Aorta (tissue), 5 donors: ENCODE measurements at regions not wholly inside any gene's neighbourhood (a gene's known extent, or its start where the extent isn't known, plus 50 kb on each side); places are given as distances from the start of the nearest gene placed in this dataset.

ENCODE experiments used
- ATAC-seq: fragments of 200-7000 bp; cut with Tn5 transposase; one replicate; pipeline ENCODE4 v1.9.1; 2022; ENCODE audit warnings: moderate library complexity; ENCODE audit not compliant: low FRiP score
- DNase-seq, 2 donors: peaks; one replicate each; pipeline ENCODE4 v3.0.0-alpha.2; 2020
- H3K27ac ChIP-seq, 2 donors: one replicate each; pipeline ENCODE4 v1.5.1; 2013; ENCODE audit warnings: low read length in 2 of 2, mild to moderate bottlenecking in 2 of 2, moderate library complexity in 2 of 2, control low read depth in 1 of 2, inconsistent platforms in 1 of 2, low read depth in 1 of 2
- H3K27me3 ChIP-seq, 2 donors: one replicate each; pipeline ENCODE4 v1.6.1; 2013; ENCODE audit warnings: control low read depth in 1 of 2, low read length in 1 of 2, mild to moderate bottlenecking in 1 of 2, moderate library complexity in 1 of 2; ENCODE audit not compliant: insufficient read depth in 2 of 2, control insufficient read depth in 1 of 2
- H3K36me3 ChIP-seq, 2 donors: one replicate each; pipeline ENCODE4 v1.6.1; 2013; ENCODE audit warnings: control low read depth in 1 of 2, low read length in 1 of 2, mild to moderate bottlenecking in 1 of 2; ENCODE audit not compliant: insufficient read depth in 2 of 2, control insufficient read depth in 1 of 2
- H3K4me1 ChIP-seq, 2 donors: one replicate each; pipeline ENCODE4 v1.6.1; 2013; ENCODE audit warnings: low read length in 2 of 2, control low read depth in 1 of 2, mild to moderate bottlenecking in 1 of 2, moderate library complexity in 1 of 2; ENCODE audit not compliant: insufficient read depth in 2 of 2, control insufficient read depth in 1 of 2
- H3K4me3 ChIP-seq, 2 donors: one replicate each; pipeline ENCODE4 v1.5.1; 2013; ENCODE audit warnings: low read length in 2 of 2, control low read depth in 1 of 2, mild to moderate bottlenecking in 1 of 2
- H3K9me3 ChIP-seq: one replicate; pipeline ENCODE4 v1.6.1; 2013; ENCODE audit warnings: mild to moderate bottlenecking, low read length; ENCODE audit not compliant: control insufficient read depth
- WGBS, 2 donors: extraction: QIAGEN DNeasy Blood & Tissue Kit; methylation state at CpG; one replicate each; pipeline ENCODE4 v1.1.7; 2013; 5-methylcytosine and 5-hydroxymethylcytosine counted together
- intact Hi-C, 2 donors: fragments of 100-400 bp; cut with DNase I; formaldehyde crosslinking; loops; one replicate each; pipeline versions ENCODE4 v1.14.2 to v1.15.0; 2022
- donor health status: healthy with polysubstance abuse.
- donor health status: Bipolar disorder and iron deficiency.
- donor health status: DM: no; HTN: no; CAD: no.
- donor health status: DM: no; HTN: no; CAD: no.
- donor health status: DM: yes; HTN: yes; CAD: no.

- Histone ChIP-seq H3K27me3 (no peaks in the 10 kb centered on the region), H3K4me3 (no peak overlapping the region), H3K9me3 (no peaks in the 10 kb centered on the region), H3K4me1 (no peaks in the 10 kb centered on the region), H3K36me3 (no peaks in the 10 kb centered on the region), H3K27ac (no peak overlapping the region)
- DNase-seq (peak in 1 of 2 donors; percentile 60), ATAC-seq (peak; percentile 80)
- intact Hi-C loops = no loop called here
- WGBS, 2 donors = 55 to 63% methylated on average over 11 of the region's 11 CpGs
Observed at GRCh38 chr15:25624504-25625177, 185.8 kb upstream of the UBE3A start.

- WGBS, 2 donors = 49 to 62% methylated on average over 5 of the region's 5 CpGs
- DNase-seq = no peak
- H3K36me3 ChIP-seq = no peaks in the 10 kb centered on the region
- H3K27me3 ChIP-seq = no peaks in the 10 kb centered on the region
- no peak overlapping the region for H3K4me3 ChIP-seq
- ATAC-seq = no peak
- H3K27ac ChIP-seq = no peak overlapping the region
- no peaks in the 10 kb centered on the region for H3K4me1 ChIP-seq
- intact Hi-C loops = no loop called here
- no peaks in the 10 kb centered on the region for H3K9me3 ChIP-seq
Observed at GRCh38 chr15:25623708-25624107, 184.9 kb upstream of the UBE3A start.

GRCh38 chr15:25620466-25620865 lies 181.6 kb upstream of the UBE3A start:
- Histone ChIP-seq H3K27me3 (no peaks in the 10 kb centered on the region), H3K4me3 (no peak overlapping the region), H3K4me1 (no peaks in the 10 kb centered on the region), H3K9me3 (no peaks in the 10 kb centered on the region), H3K27ac (no peak overlapping the region), H3K36me3 (no peaks in the 10 kb centered on the region)
- intact Hi-C loops = no loop called here
- DNase-seq (no peak), ATAC-seq (no peak)
- WGBS, 2 donors = 88 to 90% methylated on average over 4 of the region's 4 CpGs

GRCh38 chr15:25619761-25620160 lies 180.9 kb upstream of the UBE3A start:
- no peaks in the 10 kb centered on the region for H3K27me3 ChIP-seq
- DNase-seq = no peak
- no peaks in the 10 kb centered on the region for H3K4me1 ChIP-seq
- intact Hi-C loops = no loop called here
- ATAC-seq = no peak
- no peaks in the 10 kb centered on the region for H3K36me3 ChIP-seq
- H3K27ac ChIP-seq = no peak overlapping the region
- H3K4me3 ChIP-seq = no peak overlapping the region
- no peaks in the 10 kb centered on the region for H3K9me3 ChIP-seq
- WGBS, 2 donors = 84 to 85% methylated on average over 9 of the region's 9 CpGs

GRCh38 chr15:25619076-25619475 lies 180.3 kb upstream of the UBE3A start:
- ATAC-seq (no peak), DNase-seq (no peak)
- 90 to 92% methylated on average over 9 of the region's 9 CpGs for WGBS, 2 donors
- H3K4me3 ChIP-seq = no peak overlapping the region
- no peaks in the 10 kb centered on the region for H3K4me1 ChIP-seq
- no peaks in the 10 kb centered on the region for H3K9me3 ChIP-seq
- H3K27me3 ChIP-seq = no peaks in the 10 kb centered on the region
- intact Hi-C loops = no loop called here
- no peak overlapping the region for H3K27ac ChIP-seq
- no peaks in the 10 kb centered on the region for H3K36me3 ChIP-seq

- Histone ChIP-seq H3K27me3 (no peaks in the 10 kb centered on the region), H3K36me3 (no peaks in the 10 kb centered on the region), H3K4me3 (no peak overlapping the region), H3K27ac (no peak overlapping the region), H3K4me1 (no peaks in the 10 kb centered on the region), H3K9me3 (no peaks in the 10 kb centered on the region)
- no peak for ATAC-seq
- WGBS, 2 donors = 86 to 92% methylated on average over 7 of the region's 7 CpGs
- intact Hi-C loops = no loop called here
- DNase-seq = no peak
Observed at GRCh38 chr15:25618161-25618560, 179.3 kb upstream of the UBE3A start.

GRCh38 chr15:25616471-25616870 lies 177.6 kb upstream of the UBE3A start:
- no peak overlapping the region for H3K27ac ChIP-seq
- no peaks in the 10 kb centered on the region for H3K9me3 ChIP-seq
- no peaks in the 10 kb centered on the region for H3K27me3 ChIP-seq
- ATAC-seq (no peak), DNase-seq (no peak)
- no peaks in the 10 kb centered on the region for H3K4me1 ChIP-seq
- H3K4me3 ChIP-seq = no peak overlapping the region
- H3K36me3 ChIP-seq = no peaks in the 10 kb centered on the region
- intact Hi-C loops = no loop called here
- WGBS, 2 donors = 75 to 78% methylated on average over 4 of the region's 4 CpGs

GRCh38 chr15:25613134-25613533 lies 174.3 kb upstream of the UBE3A start:
- Histone ChIP-seq H3K4me3 (no peak overlapping the region), H3K36me3 (no peaks in the 10 kb centered on the region), H3K27ac (no peak overlapping the region), H3K4me1 (peaks cover 0 to 2% of the 10 kb centered on the region in 2 donors), H3K9me3 (no peaks in the 10 kb centered on the region), H3K27me3 (no peaks in the 10 kb centered on the region)
- ATAC-seq (no peak), DNase-seq (no peak)
- intact Hi-C loops = loop anchor here in 1 of 2 donors (5.0 kb wide), 1 partner anchor 41 kb away; no protein-coding TSS in a partner anchor
- 93 to 95% methylated on average over 9 of the region's 9 CpGs for WGBS, 2 donors

- no peaks in the 10 kb centered on the region for H3K36me3 ChIP-seq
- peak in 1 of 2 donors; percentile 67 for DNase-seq
- intact Hi-C loops = loop anchor here in 1 of 2 donors (5.0 kb wide), 1 partner anchor 39 kb away; no protein-coding TSS in a partner anchor
- ATAC-seq = peak; percentile 73
- H3K27me3 ChIP-seq = no peaks in the 10 kb centered on the region
- WGBS, 2 donors = 10 to 13% methylated on average over 4 of the region's 4 CpGs
- peak overlapping the region in 1 of 2 donors; percentile 38 for H3K27ac ChIP-seq
- peaks cover 0 to 2% of the 10 kb centered on the region in 2 donors for H3K4me1 ChIP-seq
- no peaks in the 10 kb centered on the region for H3K9me3 ChIP-seq
- H3K4me3 ChIP-seq = no peak overlapping the region
Observed at GRCh38 chr15:25611603-25612002, 172.8 kb upstream of the UBE3A start.
